Transverse colon (tissue), 4 donors: ENCODE measurements at regions not wholly inside any gene's neighbourhood (a gene's known extent, or its start where the extent isn't known, plus 50 kb on each side); places are given as distances from the start of the nearest gene placed in this dataset.

Experiments used
- DNase-seq: peaks from one replicate; pipeline ENCODE4 v3.0.0-alpha.2; 2019
- H3K27ac ChIP-seq, 4 donors: fragments of 200-600 bp; sonication (generic); 2 replicates each; pipeline ENCODE4 v1.5.1; 2016 to 2018; ENCODE audit warnings: inconsistent platforms in 4 of 4
- H3K27me3 ChIP-seq: fragments of 200-600 bp; sonication (generic); 2 replicates; pipeline ENCODE4 v1.5.1; 2017; ENCODE audit warnings: inconsistent platforms
- H3K36me3 ChIP-seq, 4 donors: fragments of 200-600 bp; sonication (generic); 2 replicates each; pipeline ENCODE4 v1.5.1; 2017 to 2019; ENCODE audit warnings: inconsistent platforms in 4 of 4
- H3K4me1 ChIP-seq, 4 donors: fragments of 200-600 bp; sonication (generic); 2 replicates each; pipeline ENCODE4 v1.5.1; 2017 to 2020; ENCODE audit warnings: inconsistent platforms in 4 of 4
- H3K4me3 ChIP-seq, 4 donors: fragments of 200-600 bp; sonication (generic); 1 replicate in 1 of 4; 2 replicates in 3 of 4; pipeline versions ENCODE4 v1.5.1 to v1.6.1; 2017 to 2019; ENCODE audit warnings: inconsistent platforms in 4 of 4
- H3K9me3 ChIP-seq, 2 donors: fragments of 200-600 bp; sonication (generic); 2 replicates each; pipeline ENCODE4 v1.5.1; 2017 to 2019; ENCODE audit warnings: inconsistent platforms in 2 of 2
- EP300 ChIP-seq: sonication (generic); formaldehyde crosslinking; IDR thresholded peaks from one replicate; pipeline ENCODE4 v1.6.1; 2017; ENCODE audit warnings: antibody characterized with exemption, low read depth
- POLR2A ChIP-seq: fragments of 450-650 bp; IDR thresholded peaks from one replicate; pipeline ENCODE4 v1.6.1; 2016; ENCODE audit warnings: antibody characterized with exemption, mild to moderate bottlenecking, moderate library complexity
- POLR2AphosphoS5 ChIP-seq, 3 donors: sonication (generic); formaldehyde crosslinking; IDR thresholded peaks; one replicate each; pipeline ENCODE4 v1.6.1; 2016; ENCODE audit warnings: antibody characterized with exemption in 3 of 3
- WGBS, 2 donors: methylation state at CpG; one replicate each; pipeline ENCODE4 v1.1.5; 2018; ENCODE audit warnings: low coverage in 1 of 2; 5-methylcytosine and 5-hydroxymethylcytosine counted together
- in situ Hi-C, 4 donors: fragments of 200-750 bp; cut with MboI; loops; one replicate each; pipeline versions ENCODE4 v1.15.0 to v1.15.1; 2017; ENCODE audit warnings: low sequenced_read_pairs in 3 of 4, low pct_ligation_motif_present in 1 of 4, low pct_unique_long_range_greater_than_20kb in 1 of 4
- intact Hi-C: fragments of 100-400 bp; cut with DNase I; formaldehyde crosslinking; loops from one replicate; pipeline ENCODE4 v1.15.1; 2023; ENCODE audit warnings: low total_unique reads
- TF ChIP-seq, protein P1 (sequence below), 5 experiments: fragments of 200-600 bp in 3 of 5; fragments of 450-650 bp in 2 of 5; sonication (generic) in 3 of 5; IDR thresholded peaks; 1 replicate in 2 of 5; 2 replicates in 3 of 5; pipeline ENCODE4 v1.5.1; 2016 to 2017; ENCODE audit warnings: antibody characterized with exemption in 5 of 5, inconsistent platforms in 3 of 5, mild to moderate bottlenecking in 2 of 5, moderate library complexity in 1 of 5

DNA sequence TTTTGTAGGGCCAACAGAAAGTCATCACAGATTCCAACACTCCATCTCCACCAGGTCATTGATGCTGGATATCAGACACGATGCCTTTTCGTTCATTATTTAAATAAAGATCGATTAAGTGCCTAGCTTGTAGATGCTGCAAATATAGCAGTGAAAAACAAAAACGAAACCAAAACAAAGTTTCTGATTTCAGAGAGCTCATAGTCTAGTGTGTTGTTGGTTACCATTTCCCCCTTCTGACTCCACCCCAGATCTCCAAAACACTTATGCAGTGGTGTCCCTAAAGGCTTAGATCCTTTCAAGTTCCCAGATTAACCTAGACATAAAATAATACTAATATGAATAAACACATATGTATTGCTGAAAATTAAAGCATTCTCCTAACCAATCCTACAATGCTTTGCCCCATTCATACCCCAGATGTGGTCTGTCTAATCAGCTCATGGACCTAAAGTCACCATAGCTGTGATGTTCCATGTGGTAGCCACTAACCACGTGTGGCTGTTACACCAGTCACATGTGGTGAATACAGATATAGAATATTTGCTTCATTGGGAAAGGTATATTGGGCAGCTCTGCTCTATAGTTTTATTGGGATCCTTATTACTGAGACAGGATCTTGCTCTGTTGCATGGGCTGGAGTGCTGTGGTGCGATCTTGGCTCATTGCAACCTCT, 787.2 kb downstream of the TDRD15 start:
- no peak for DNase-seq
- intact Hi-C loops (no loop called here), in situ Hi-C loops (no loop called here)

DNA sequence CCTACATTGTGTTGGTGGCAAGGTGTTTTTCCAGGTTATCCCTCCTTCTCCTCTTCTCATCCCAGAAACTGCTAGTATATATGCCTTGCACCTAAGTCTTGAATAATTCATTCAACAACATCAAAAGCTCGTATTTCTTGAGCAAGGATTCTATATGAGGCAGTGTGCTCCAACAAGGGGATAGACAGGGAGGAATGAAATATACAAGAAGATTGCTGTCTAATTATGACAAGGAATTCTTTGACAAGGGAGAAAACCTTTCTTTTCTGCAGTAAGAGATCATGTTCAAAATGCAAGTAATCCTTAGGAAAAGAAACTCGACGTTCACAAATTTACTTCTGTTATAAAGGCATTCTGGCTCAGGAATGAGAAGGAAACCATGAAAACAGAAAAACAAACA, 788.6 kb downstream of the TDRD15 start:
- intact Hi-C loops (no loop called here), in situ Hi-C loops (no loop called here)
- WGBS, 2 donors, result 77 to 79% methylated on average over 3 of the region's 3 CpGs
- no peaks in the 10 kb centered on the region for H3K36me3 ChIP-seq
- TF ChIP-seq EP300, result no peak
- TF ChIP-seq POLR2A, result no peak
- TF ChIP-seq POLR2AphosphoS5 (IDR thresholded peaks at IDR 0.05), result no peak
- TF ChIP-seq, protein P1, sequence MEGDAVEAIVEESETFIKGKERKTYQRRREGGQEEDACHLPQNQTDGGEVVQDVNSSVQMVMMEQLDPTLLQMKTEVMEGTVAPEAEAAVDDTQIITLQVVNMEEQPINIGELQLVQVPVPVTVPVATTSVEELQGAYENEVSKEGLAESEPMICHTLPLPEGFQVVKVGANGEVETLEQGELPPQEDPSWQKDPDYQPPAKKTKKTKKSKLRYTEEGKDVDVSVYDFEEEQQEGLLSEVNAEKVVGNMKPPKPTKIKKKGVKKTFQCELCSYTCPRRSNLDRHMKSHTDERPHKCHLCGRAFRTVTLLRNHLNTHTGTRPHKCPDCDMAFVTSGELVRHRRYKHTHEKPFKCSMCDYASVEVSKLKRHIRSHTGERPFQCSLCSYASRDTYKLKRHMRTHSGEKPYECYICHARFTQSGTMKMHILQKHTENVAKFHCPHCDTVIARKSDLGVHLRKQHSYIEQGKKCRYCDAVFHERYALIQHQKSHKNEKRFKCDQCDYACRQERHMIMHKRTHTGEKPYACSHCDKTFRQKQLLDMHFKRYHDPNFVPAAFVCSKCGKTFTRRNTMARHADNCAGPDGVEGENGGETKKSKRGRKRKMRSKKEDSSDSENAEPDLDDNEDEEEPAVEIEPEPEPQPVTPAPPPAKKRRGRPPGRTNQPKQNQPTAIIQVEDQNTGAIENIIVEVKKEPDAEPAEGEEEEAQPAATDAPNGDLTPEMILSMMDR (IDR thresholded peaks at IDR 0.05), result no peak
- H3K9me3 ChIP-seq, result no peaks in the 10 kb centered on the region
- no peak overlapping the region for H3K27ac ChIP-seq
- H3K27me3 ChIP-seq, result no peaks in the 10 kb centered on the region
- no peak for DNase-seq
- H3K4me1 ChIP-seq, result no peaks in the 10 kb centered on the region
- no peak overlapping the region for H3K4me3 ChIP-seq

More for the DNA sequence above, 787.2 kb downstream of the TDRD15 start:
- no peak for TF ChIP-seq EP300
- no peak for TF ChIP-seq POLR2AphosphoS5 (IDR thresholded peaks at IDR 0.05)
- TF ChIP-seq, protein P1 (IDR thresholded peaks at IDR 0.05), result no peak
- TF ChIP-seq POLR2A, result no peak
- Histone ChIP-seq H3K9me3 (no peaks in the 10 kb centered on the region), H3K4me3 (no peak overlapping the region), H3K36me3 (no peaks in the 10 kb centered on the region), H3K27me3 (no peaks in the 10 kb centered on the region), H3K4me1 (no peaks in the 10 kb centered on the region), H3K27ac (no peak overlapping the region)
- WGBS, 2 donors, result 77 to 89% methylated on average over 4 to 6 of the region's 6 CpGs

DNA sequence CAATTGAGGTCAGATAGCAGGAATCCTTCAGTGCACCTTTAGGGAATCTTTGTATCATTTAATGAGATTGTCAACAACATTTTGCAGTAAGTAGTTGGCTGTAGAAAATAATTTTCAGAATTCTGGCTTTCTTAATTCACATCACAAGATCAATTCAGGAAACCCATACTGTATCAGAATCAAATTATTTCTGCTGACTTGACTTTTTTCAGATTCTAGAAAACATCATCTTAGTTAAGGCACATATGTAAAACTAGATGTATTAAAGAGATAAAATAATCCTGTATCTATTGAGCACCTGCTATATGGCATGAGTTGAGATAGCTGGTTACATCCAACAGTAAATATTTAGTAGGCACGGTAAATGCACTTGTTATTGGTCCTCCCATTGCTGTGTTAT, 791.4 kb downstream of the TDRD15 start:
- Histone ChIP-seq H3K9me3 (no peaks in the 10 kb centered on the region), H3K4me1 (no peaks in the 10 kb centered on the region), H3K36me3 (no peaks in the 10 kb centered on the region), H3K4me3 (no peak overlapping the region), H3K27ac (no peak overlapping the region), H3K27me3 (no peaks in the 10 kb centered on the region)
- TF ChIP-seq EP300 (no peak), POLR2AphosphoS5 (IDR thresholded peaks at IDR 0.05) (no peak), POLR2A (no peak)
- TF ChIP-seq, protein P1 (IDR thresholded peaks at IDR 0.05), result no peak
- in situ Hi-C loops (no loop called here), intact Hi-C loops (no loop called here)
- no peak for DNase-seq
- 78% methylated on average over 1 of the region's 1 CpG for WGBS, 2 donors

DNA sequence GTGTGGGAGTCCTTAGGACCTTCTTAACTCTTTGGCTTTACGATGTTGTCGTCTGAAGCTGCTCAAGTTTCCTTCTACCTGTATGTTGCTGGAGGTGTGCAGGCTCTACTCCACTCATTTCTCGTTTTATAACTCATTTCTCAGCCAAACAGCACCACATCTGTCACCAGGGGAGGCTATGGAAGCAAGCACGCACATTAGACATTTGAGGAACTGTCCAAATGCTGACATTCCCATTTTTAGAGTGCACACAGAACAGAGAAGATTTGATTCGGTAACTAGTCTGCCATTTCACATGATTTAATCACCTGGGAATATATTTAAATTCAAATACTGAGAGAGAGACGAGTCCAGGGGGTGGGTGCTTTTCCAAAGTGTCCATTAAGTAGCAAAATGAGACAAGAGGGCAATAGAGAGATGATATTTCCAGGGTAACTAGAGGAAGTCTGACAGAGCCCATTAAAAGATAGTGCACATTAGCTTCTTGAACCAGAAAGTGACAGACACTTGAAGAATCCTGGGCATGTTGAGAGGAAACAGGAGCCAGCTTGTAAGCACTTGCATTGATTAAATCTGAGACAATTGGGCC, 793.3 kb downstream of the TDRD15 start:
- intact Hi-C loops (loop anchor here (2.0 kb wide), 1 partner anchor 68 kb away; no protein-coding TSS in a partner anchor), in situ Hi-C loops (no loop called here)
- no peaks in the 10 kb centered on the region for H3K36me3 ChIP-seq
- TF ChIP-seq EP300, result no peak
- TF ChIP-seq POLR2A, result no peak
- TF ChIP-seq, protein P1 (IDR thresholded peaks at IDR 0.05), result no peak
- TF ChIP-seq POLR2AphosphoS5 (IDR thresholded peaks at IDR 0.05), result no peak
- no peak overlapping the region for H3K4me3 ChIP-seq
- H3K4me1 ChIP-seq, result no peaks in the 10 kb centered on the region
- no peak for DNase-seq
- WGBS, 2 donors, result 41 to 42% methylated on average over 4 to 6 of the region's 6 CpGs
- H3K9me3 ChIP-seq, result no peaks in the 10 kb centered on the region
- H3K27me3 ChIP-seq, result no peaks in the 10 kb centered on the region
- H3K27ac ChIP-seq, result no peak overlapping the region
